ENCODE measurements at regions not wholly inside any gene's neighbourhood (a gene's known extent, or its start where the extent isn't known, plus 50 kb on each side); places are given as distances from the start of the nearest gene placed in this dataset.
"Not testable (repeated sequence)": the region's sequence is repeated elsewhere in the genome, so short reads cannot be mapped to it uniquely, and the experiment has no call there.

DNA sequence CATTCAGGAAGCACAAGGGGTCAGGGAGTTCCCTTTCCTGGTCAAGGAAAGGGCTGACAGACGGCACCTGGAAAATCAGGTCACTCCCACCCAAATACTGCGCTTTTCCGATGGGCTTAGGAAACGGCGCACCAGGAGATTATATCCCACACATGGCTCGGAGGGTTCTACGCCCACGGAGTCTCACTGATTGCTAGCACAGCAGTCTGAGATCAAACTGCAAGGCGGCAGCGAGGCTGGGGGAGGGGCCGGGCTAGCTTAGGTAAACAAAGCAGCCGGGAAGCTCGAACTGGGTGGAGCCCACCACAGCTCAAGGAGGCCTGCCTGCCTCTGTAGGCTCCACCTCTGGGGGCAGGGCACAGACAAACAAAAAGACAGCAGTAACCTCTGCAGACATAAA is 68.0 kb upstream of the CCT8L2 start:
- 87 to 89% methylated on average over 7 to 11 of the region's 13 CpGs for WGBS, 2 experiments (ENCODE audit: insufficient coverage in 1 of 2, insufficient read length in 1 of 2)
- H3K27ac ChIP-seq (ENCODE audit: low read depth, low read length); H3K9ac ChIP-seq (ENCODE audit: extremely low read depth, low read length, poor library complexity, severe bottlenecking): not testable (repeated sequence)

DNA sequence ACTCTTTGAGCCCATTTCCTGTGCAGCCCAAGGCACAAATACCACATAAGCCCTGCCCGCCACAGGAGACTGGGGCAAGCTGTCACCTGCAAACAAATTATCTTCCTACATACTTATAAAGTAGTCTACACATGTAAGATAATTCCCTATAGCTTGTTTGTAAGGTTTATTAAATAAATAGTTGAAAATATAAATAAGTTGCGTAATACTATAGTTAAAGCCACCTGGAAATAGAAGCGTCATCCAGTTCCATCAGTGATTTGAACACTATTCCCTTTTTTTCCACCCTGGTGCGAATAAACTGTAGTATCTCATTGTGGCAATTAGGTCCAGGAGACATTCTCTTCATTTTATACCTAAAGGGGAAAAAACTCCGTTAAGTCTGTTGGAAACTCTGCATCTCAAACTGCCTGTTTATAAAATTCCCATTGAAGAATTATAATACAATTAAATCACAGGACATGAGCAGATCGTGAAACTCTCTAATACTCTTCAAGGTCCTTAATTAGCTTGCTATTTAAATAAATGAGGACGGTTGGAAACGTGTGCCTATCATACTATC is 66.7 kb upstream of the CCT8L2 start:
- not testable (repeated sequence) for H3K27ac ChIP-seq (ENCODE audit: low read depth, low read length); DNase-seq; H3K9ac ChIP-seq (ENCODE audit: extremely low read depth, low read length, poor library complexity, severe bottlenecking); H3K4me3 ChIP-seq (ENCODE audit: low read length); H3K27ac Mint-ChIP-seq; H3K4me3 Mint-ChIP-seq; H3K4me1 Mint-ChIP-seq; H3K27me3 Mint-ChIP-seq (ENCODE audit: insufficient read depth); H3K36me3 Mint-ChIP-seq (ENCODE audit: low read depth); H3K36me3 ChIP-seq (ENCODE audit: control insufficient read depth, insufficient read depth, low read length); H3K27me3 ChIP-seq (ENCODE audit: control insufficient read depth, insufficient read depth, low read length, poor library complexity, severe bottlenecking); H3K4me1 ChIP-seq (ENCODE audit: control insufficient read depth, insufficient read depth, low read length)
- peaks cover 74% of the 10 kb centered on the region for H3K9me3 Mint-ChIP-seq
- 77 to 83% methylated on average over 2 to 7 of the region's 8 CpGs for WGBS, 2 experiments (ENCODE audit: insufficient coverage in 1 of 2, insufficient read length in 1 of 2)
- H3K9me3 ChIP-seq (ENCODE audit: control insufficient read depth, low read length) = peaks cover 17% of the 10 kb centered on the region

More for the DNA sequence above, 68.0 kb upstream of the CCT8L2 start:
- H3K36me3 ChIP-seq (ENCODE audit: control insufficient read depth, insufficient read depth, low read length); H3K27me3 Mint-ChIP-seq (ENCODE audit: insufficient read depth); H3K4me1 Mint-ChIP-seq; H3K4me3 ChIP-seq (ENCODE audit: low read length); H3K36me3 Mint-ChIP-seq (ENCODE audit: low read depth); DNase-seq; H3K4me3 Mint-ChIP-seq; H3K27me3 ChIP-seq (ENCODE audit: control insufficient read depth, insufficient read depth, low read length, poor library complexity, severe bottlenecking); H3K4me1 ChIP-seq (ENCODE audit: control insufficient read depth, insufficient read depth, low read length); H3K27ac Mint-ChIP-seq: not testable (repeated sequence)
- H3K9me3 Mint-ChIP-seq = peaks cover 73% of the 10 kb centered on the region
- peaks cover 12% of the 10 kb centered on the region for H3K9me3 ChIP-seq (ENCODE audit: control insufficient read depth, low read length)

DNA sequence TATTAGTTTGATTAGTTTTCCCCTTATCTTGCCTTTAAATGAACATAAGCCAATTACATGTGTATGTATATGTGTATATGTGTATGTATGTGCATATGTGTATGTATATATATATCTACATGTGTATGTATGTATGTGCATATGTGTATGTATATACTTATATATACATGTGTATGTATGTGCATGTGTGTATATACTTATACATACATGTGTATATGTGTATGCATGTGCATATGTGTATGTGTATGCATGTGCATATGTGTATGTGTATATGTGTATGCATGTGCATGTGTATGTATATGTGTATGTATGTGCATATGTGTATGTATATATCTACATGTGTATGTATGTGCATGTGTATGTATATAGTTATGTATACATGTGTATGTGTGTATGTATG is 65.5 kb upstream of the CCT8L2 start:
- H3K9me3 Mint-ChIP-seq = peaks cover 71% of the 10 kb centered on the region
- H3K4me1 Mint-ChIP-seq = no peaks in the 10 kb centered on the region
- TF ChIP-seq, protein P1, sequence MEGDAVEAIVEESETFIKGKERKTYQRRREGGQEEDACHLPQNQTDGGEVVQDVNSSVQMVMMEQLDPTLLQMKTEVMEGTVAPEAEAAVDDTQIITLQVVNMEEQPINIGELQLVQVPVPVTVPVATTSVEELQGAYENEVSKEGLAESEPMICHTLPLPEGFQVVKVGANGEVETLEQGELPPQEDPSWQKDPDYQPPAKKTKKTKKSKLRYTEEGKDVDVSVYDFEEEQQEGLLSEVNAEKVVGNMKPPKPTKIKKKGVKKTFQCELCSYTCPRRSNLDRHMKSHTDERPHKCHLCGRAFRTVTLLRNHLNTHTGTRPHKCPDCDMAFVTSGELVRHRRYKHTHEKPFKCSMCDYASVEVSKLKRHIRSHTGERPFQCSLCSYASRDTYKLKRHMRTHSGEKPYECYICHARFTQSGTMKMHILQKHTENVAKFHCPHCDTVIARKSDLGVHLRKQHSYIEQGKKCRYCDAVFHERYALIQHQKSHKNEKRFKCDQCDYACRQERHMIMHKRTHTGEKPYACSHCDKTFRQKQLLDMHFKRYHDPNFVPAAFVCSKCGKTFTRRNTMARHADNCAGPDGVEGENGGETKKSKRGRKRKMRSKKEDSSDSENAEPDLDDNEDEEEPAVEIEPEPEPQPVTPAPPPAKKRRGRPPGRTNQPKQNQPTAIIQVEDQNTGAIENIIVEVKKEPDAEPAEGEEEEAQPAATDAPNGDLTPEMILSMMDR (conservative IDR thresholded peaks at IDR 0.05) = no peak
- no peak overlapping the region for H3K4me3 Mint-ChIP-seq
- Histone ChIP-seq H3K36me3 (ENCODE audit: control insufficient read depth, insufficient read depth, low read length) (no peaks in the 10 kb centered on the region), H3K4me3 (ENCODE audit: low read length) (no peak overlapping the region), H3K4me1 (ENCODE audit: control insufficient read depth, insufficient read depth, low read length) (no peaks in the 10 kb centered on the region), H3K27me3 (ENCODE audit: control insufficient read depth, insufficient read depth, low read length, poor library complexity, severe bottlenecking) (no peaks in the 10 kb centered on the region), H3K9ac (ENCODE audit: extremely low read depth, low read length, poor library complexity, severe bottlenecking) (no peak overlapping the region), H3K27ac (ENCODE audit: low read depth, low read length) (no peak overlapping the region), H3K9me3 (ENCODE audit: control insufficient read depth, low read length) (peaks cover 21% of the 10 kb centered on the region)
- H3K27me3 Mint-ChIP-seq (ENCODE audit: insufficient read depth) = no peaks in the 10 kb centered on the region
- no peak for DNase-seq
- H3K36me3 Mint-ChIP-seq (ENCODE audit: low read depth) = peaks cover 2% of the 10 kb centered on the region
- H3K27ac Mint-ChIP-seq = no peak overlapping the region

DNA sequence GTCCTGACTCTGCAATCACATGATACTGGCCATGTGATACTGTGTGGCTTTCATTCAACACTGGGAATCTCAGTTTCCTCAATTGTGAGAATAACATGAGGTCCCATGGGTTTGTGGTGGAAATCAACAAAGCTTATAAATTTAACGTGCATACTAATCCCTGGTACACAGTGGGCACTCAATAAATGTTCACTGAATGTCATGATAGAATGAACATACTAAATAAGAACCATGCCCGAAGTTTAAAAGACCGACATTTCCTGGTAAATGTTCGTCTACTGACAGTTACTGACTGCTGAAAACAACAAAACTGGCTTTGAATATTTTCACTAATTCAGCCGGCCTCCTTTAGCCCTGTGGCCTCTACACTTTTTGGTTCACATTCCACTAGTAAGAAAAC is 62.3 kb upstream of the CCT8L2 start:
- WGBS, 2 experiments (ENCODE audit: insufficient coverage in 1 of 2, insufficient read length in 1 of 2) = 62 to 69% methylated on average over 4 to 5 of the region's 5 CpGs

DNA sequence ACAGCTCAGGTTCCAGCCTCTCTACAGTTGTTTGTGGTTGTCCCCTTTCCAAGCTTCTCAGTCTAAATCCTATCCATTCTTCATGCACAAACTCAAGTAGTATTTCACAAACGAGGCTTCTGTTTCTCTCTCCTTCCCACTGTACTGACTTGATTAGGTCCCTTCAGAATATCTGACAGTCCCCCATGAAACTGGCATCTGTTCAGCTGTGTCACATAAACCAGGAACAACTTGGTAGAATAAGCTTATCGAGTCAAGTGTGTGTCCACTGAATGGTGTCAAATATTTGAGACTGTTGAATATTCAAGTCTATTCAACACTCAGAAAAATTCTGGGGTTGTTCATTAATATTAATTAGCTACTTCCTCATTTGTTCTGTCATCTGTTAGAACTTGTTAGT is 61.7 kb upstream of the CCT8L2 start:
- H3K9me3 ChIP-seq (ENCODE audit: control insufficient read depth, low read length) = peaks cover 32% of the 10 kb centered on the region
- not testable (repeated sequence) for H3K9ac ChIP-seq (ENCODE audit: extremely low read depth, low read length, poor library complexity, severe bottlenecking); DNase-seq; H3K4me1 ChIP-seq (ENCODE audit: control insufficient read depth, insufficient read depth, low read length); H3K27ac Mint-ChIP-seq; H3K27me3 ChIP-seq (ENCODE audit: control insufficient read depth, insufficient read depth, low read length, poor library complexity, severe bottlenecking); H3K27ac ChIP-seq (ENCODE audit: low read depth, low read length); H3K4me1 Mint-ChIP-seq; H3K36me3 ChIP-seq (ENCODE audit: control insufficient read depth, insufficient read depth, low read length); H3K36me3 Mint-ChIP-seq (ENCODE audit: low read depth); H3K4me3 Mint-ChIP-seq; H3K4me3 ChIP-seq (ENCODE audit: low read length); H3K27me3 Mint-ChIP-seq (ENCODE audit: insufficient read depth)
- WGBS, 2 experiments (ENCODE audit: insufficient coverage in 1 of 2, insufficient read length in 1 of 2) = 22 to 55% methylated on average over 1 to 2 of the region's 2 CpGs
- H3K9me3 Mint-ChIP-seq = peaks cover 76% of the 10 kb centered on the region

More for the DNA sequence above, 62.3 kb upstream of the CCT8L2 start:
- Mint-ChIP-seq H3K4me1 (no peaks in the 10 kb centered on the region), H3K4me3 (no peak overlapping the region), H3K9me3 (peaks cover 75% of the 10 kb centered on the region), H3K27me3 (ENCODE audit: insufficient read depth) (no peaks in the 10 kb centered on the region), H3K36me3 (ENCODE audit: low read depth) (peaks cover 2% of the 10 kb centered on the region), H3K27ac (no peak overlapping the region)
- Histone ChIP-seq H3K9me3 (ENCODE audit: control insufficient read depth, low read length) (peaks cover 31% of the 10 kb centered on the region), H3K36me3 (ENCODE audit: control insufficient read depth, insufficient read depth, low read length) (no peaks in the 10 kb centered on the region), H3K9ac (ENCODE audit: extremely low read depth, low read length, poor library complexity, severe bottlenecking) (no peak overlapping the region), H3K4me3 (ENCODE audit: low read length) (no peak overlapping the region), H3K4me1 (ENCODE audit: control insufficient read depth, insufficient read depth, low read length) (no peaks in the 10 kb centered on the region), H3K27me3 (ENCODE audit: control insufficient read depth, insufficient read depth, low read length, poor library complexity, severe bottlenecking) (no peaks in the 10 kb centered on the region), H3K27ac (ENCODE audit: low read depth, low read length) (no peak overlapping the region)
- no peak for DNase-seq
- TF ChIP-seq, protein P1 (conservative IDR thresholded peaks at IDR 0.05) = no peak

DNA sequence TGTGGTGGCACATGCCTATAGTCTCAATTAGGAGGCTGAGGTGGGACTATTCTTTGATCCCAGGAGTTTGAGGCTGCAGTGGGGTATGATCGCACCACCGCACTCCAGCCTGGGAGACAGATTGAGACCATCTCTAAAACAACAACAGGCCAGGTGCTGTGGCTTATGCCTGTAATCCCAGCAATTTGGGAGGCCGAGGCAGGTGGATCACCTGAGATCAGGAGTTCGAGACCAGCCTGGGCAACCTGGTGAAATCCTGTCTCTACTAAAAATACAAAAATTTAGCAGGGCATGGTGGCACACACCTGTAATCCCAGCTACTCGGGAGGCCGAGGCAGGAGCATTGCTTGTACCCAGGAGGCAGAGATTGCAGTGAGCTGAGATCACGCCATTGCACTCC is 60.6 kb upstream of the CCT8L2 start:
- H3K36me3 Mint-ChIP-seq (ENCODE audit: low read depth); DNase-seq; H3K9ac ChIP-seq (ENCODE audit: extremely low read depth, low read length, poor library complexity, severe bottlenecking); H3K27ac Mint-ChIP-seq; H3K36me3 ChIP-seq (ENCODE audit: control insufficient read depth, insufficient read depth, low read length); H3K27me3 Mint-ChIP-seq (ENCODE audit: insufficient read depth); H3K27me3 ChIP-seq (ENCODE audit: control insufficient read depth, insufficient read depth, low read length, poor library complexity, severe bottlenecking); H3K4me3 Mint-ChIP-seq; H3K4me1 Mint-ChIP-seq; H3K4me3 ChIP-seq (ENCODE audit: low read length); H3K27ac ChIP-seq (ENCODE audit: low read depth, low read length); H3K4me1 ChIP-seq (ENCODE audit: control insufficient read depth, insufficient read depth, low read length): not testable (repeated sequence)
- peaks cover 79% of the 10 kb centered on the region for H3K9me3 Mint-ChIP-seq
- peaks cover 27% of the 10 kb centered on the region for H3K9me3 ChIP-seq (ENCODE audit: control insufficient read depth, low read length)
- 70 to 77% methylated on average over 3 to 7 of the region's 7 CpGs for WGBS, 2 experiments (ENCODE audit: insufficient coverage in 1 of 2, insufficient read length in 1 of 2)

Measured in endodermal cell (in vitro differentiated cells).